HCT116 (cell line): ENCODE measurements at regions not wholly inside any gene's neighbourhood (a gene's known extent, or its start where the extent isn't known, plus 50 kb on each side); places are given as distances from the start of the nearest gene placed in this dataset.

Source experiments
- ATAC-seq: fragments of 200-7000 bp; cut with Tn5 transposase; 2 replicates; pipeline ENCODE4 v1.9.1; 2020; ENCODE audit warnings: mild to moderate bottlenecking, moderate library complexity
- BruUV-seq: library from RNA; stranded (reverse); fragments of 400-500 nt; replicated peaks from 2 replicates; lab custom pipeline; 2021; lab: Mats Ljungman, UMichigan
- CTCF ChIA-PET: fragments of 300-600 bp; sonication (Branson Sonifier 250); formaldehyde crosslinking; loops from one replicate; lab custom pipeline; 2021; ENCODE audit warnings: antibody characterized with exemption; lab: Charles Lee
- POLR2A ChIA-PET: fragments of 300-600, 350-600 bp; sonication (Branson Sonifier 250); formaldehyde crosslinking; loops from one replicate; lab custom pipeline; 2021; ENCODE audit warnings: antibody characterized with exemption; lab: Charles Lee
- RAD21 ChIA-PET, 2 experiments: fragments of 300-600 bp; sonication (Branson Sonifier 250); formaldehyde crosslinking; loops; one replicate each; lab custom pipeline; 2023; ENCODE audit warnings: low total read pairs in 2 of 2; ENCODE audit not compliant: uncharacterized antibody in 2 of 2, unreplicated experiment in 2 of 2, low non-redundant PET in 1 of 2; lab: Charles Lee
- DNase-seq: peaks from one replicate; pipeline ENCODE4 v3.0.0-alpha.2; 2010; ENCODE audit warnings: low read depth, low spot score
- H2AFZ ChIP-seq: fragments of 200-600 bp; shearing (Covaris generic), sonication (generic); 2 replicates; pipeline ENCODE4 v1.6.1; 2017; ENCODE audit warnings: low read depth, mixed run types, mixed read lengths, antibody characterized with exemption, low read length; ENCODE audit not compliant: poor library complexity, severe bottlenecking
- H3K27ac ChIP-seq: 2 replicates; pipeline ENCODE4 v1.5.1; 2012; ENCODE audit warnings: low read depth, low read length
- H3K27me3 ChIP-seq: fragments of 200-600 bp; sonication (generic); 2 replicates; pipeline ENCODE4 v1.6.1; 2016; ENCODE audit warnings: mixed run types, low read length, mixed read lengths; ENCODE audit not compliant: insufficient read depth
- H3K36me3 ChIP-seq, 2 experiments: fragments of 200-500 bp in 1 of 2; fragments of 200-600 bp in 1 of 2; sonication (Bioruptor generic) in 1 of 2; sonication (generic) in 1 of 2; 2 replicates each; pipeline versions ENCODE4 v1.5.1 to v1.6.1; 2014 to 2016; ENCODE audit warnings: low read length in 2 of 2, inconsistent platforms in 1 of 2, mixed read lengths in 1 of 2, mixed run types in 1 of 2; ENCODE audit not compliant: insufficient read depth in 2 of 2, control insufficient read depth in 1 of 2
- H3K4me1 ChIP-seq, 2 experiments: fragments of 200-600 bp in 1 of 2; sonication (generic) in 1 of 2; 2 replicates each; pipeline versions ENCODE4 v1.5.1 to v1.6.1; 2012 to 2017; ENCODE audit warnings: low read length in 2 of 2, inconsistent platforms in 1 of 2, mild to moderate bottlenecking in 1 of 2, mixed read lengths in 1 of 2, mixed run types in 1 of 2, moderate library complexity in 1 of 2; ENCODE audit not compliant: insufficient read depth in 2 of 2, control insufficient read depth in 1 of 2
- H3K4me2 ChIP-seq: fragments of 200-600 bp; sonication (generic); 2 replicates; pipeline ENCODE4 v1.6.1; 2017; ENCODE audit warnings: mixed run types, low read length, mixed read lengths
- H3K4me3 ChIP-seq, 2 experiments: fragments of 200-600 bp in 1 of 2; sonication (generic) in 1 of 2; replicated peaks in 1 of 2; 2 replicates each; pipeline ENCODE4 v1.5.1; 2011 to 2016; ENCODE audit warnings: low read length in 2 of 2, control low read depth in 1 of 2, low read depth in 1 of 2, mild to moderate bottlenecking in 1 of 2, mixed read lengths in 1 of 2, mixed run types in 1 of 2
- H3K79me2 ChIP-seq: fragments of 200-600 bp; sonication (generic); 2 replicates; pipeline ENCODE4 v1.6.1; 2017; ENCODE audit warnings: mild to moderate bottlenecking, mixed run types, low read length, moderate library complexity, mixed read lengths; ENCODE audit not compliant: insufficient read depth
- H3K9ac ChIP-seq: fragments of 200-600 bp; sonication (generic); 2 replicates; pipeline ENCODE4 v1.6.1; 2016; ENCODE audit warnings: low read length, mixed read lengths
- H3K9me2 ChIP-seq: fragments of 200-600 bp; sonication (generic), shearing (Covaris generic); 2 replicates; pipeline ENCODE4 v1.6.1; 2017; ENCODE audit warnings: mixed run types, mild to moderate bottlenecking, moderate library complexity; ENCODE audit not compliant: insufficient read depth
- H3K9me3 ChIP-seq, 2 experiments: fragments of 200-500 bp in 1 of 2; fragments of 200-600 bp in 1 of 2; sonication (Bioruptor generic) in 1 of 2; sonication (generic) in 1 of 2; 2 replicates each; pipeline ENCODE4 v1.6.1; 2014 to 2017; ENCODE audit warnings: low read length in 2 of 2, mixed read lengths in 2 of 2, inconsistent platforms in 1 of 2, low read depth in 1 of 2, mild to moderate bottlenecking in 1 of 2, mixed run types in 1 of 2, moderate library complexity in 1 of 2; ENCODE audit not compliant: control insufficient read depth in 1 of 2, insufficient read depth in 1 of 2
- H4K20me1 ChIP-seq: fragments of 200-600 bp; sonication (generic), shearing (Covaris generic); 2 replicates; pipeline ENCODE4 v1.6.1; 2017; ENCODE audit warnings: mixed run types, mild to moderate bottlenecking, moderate library complexity; ENCODE audit not compliant: insufficient read depth
- CEBPB ChIP-seq: IDR thresholded peaks from 2 replicates; pipeline ENCODE4 v1.6.1; 2012; ENCODE audit warnings: low read depth
- CTCF ChIP-seq, 3 experiments: fragments of 200-600 bp in 1 of 3; sonication (generic) in 1 of 3; IDR thresholded peaks in 2 of 3; conservative IDR thresholded peaks in 1 of 3; 2 replicates each; pipeline ENCODE4 v1.5.1; 2012 to 2017; ENCODE audit warnings: low read depth in 2 of 3, low read length in 2 of 3, antibody characterized with exemption in 1 of 3, borderline replicate concordance in 1 of 3, control low read depth in 1 of 3, mild to moderate bottlenecking in 1 of 3, mixed read lengths in 1 of 3, mixed run types in 1 of 3, moderate library complexity in 1 of 3; ENCODE audit not compliant: insufficient read depth in 1 of 3
- EGR1 ChIP-seq: IDR thresholded peaks from 2 replicates; pipeline ENCODE4 v1.6.1; 2012; ENCODE audit warnings: low read depth
- ELF1 ChIP-seq: IDR thresholded peaks from 2 replicates; pipeline ENCODE4 v1.6.1; 2012; ENCODE audit warnings: low read depth, borderline replicate concordance
- EZH2phosphoT487 ChIP-seq: fragments of 200-600 bp; IDR thresholded peaks from 2 replicates; pipeline ENCODE4 v1.6.1; 2018; ENCODE audit warnings: antibody characterized with exemption, borderline replicate concordance
- POLR2A ChIP-seq: IDR thresholded peaks from 2 replicates; pipeline ENCODE4 v1.7.0; 2011; ENCODE audit warnings: borderline replicate concordance; ENCODE audit not compliant: insufficient read depth, insufficient read length; ENCODE audit errors: extremely low read depth
- POLR2AphosphoS5 ChIP-seq: IDR thresholded peaks from 2 replicates; pipeline ENCODE4 v1.6.1; 2011; ENCODE audit warnings: mild to moderate bottlenecking, low read depth, low read length, moderate library complexity
- RAD21 ChIP-seq: IDR thresholded peaks from 2 replicates; pipeline ENCODE4 v1.6.1; 2012; ENCODE audit warnings: low read depth, mild to moderate bottlenecking
- REST ChIP-seq: IDR thresholded peaks from 2 replicates; pipeline ENCODE4 v1.6.1; 2012; ENCODE audit warnings: low read depth
- SP1 ChIP-seq: IDR thresholded peaks from 2 replicates; pipeline ENCODE4 v1.6.1; 2012; ENCODE audit warnings: low read depth
- YY1 ChIP-seq: IDR thresholded peaks from 2 replicates; pipeline ENCODE4 v1.6.1; 2011; ENCODE audit warnings: low read length, low read depth, moderate library complexity, mild to moderate bottlenecking; ENCODE audit not compliant: insufficient replicate concordance; ENCODE audit errors: extremely low read depth
- intact Hi-C: fragments of 100-400 bp; cut with micrococcal nuclease; formaldehyde crosslinking; loops from 2 replicates; pipeline ENCODE4 v1.10.0; 2022

- no peak for TF ChIP-seq CEBPB
Observed at GRCh38 chr4:115249808-115250207, 136.4 kb upstream of the NDST4 start (continued).

GRCh38 chr4:115234405-115235093, 121.1 kb upstream of the NDST4 start:
- Histone ChIP-seq H3K36me3 (no peaks in the 10 kb centered on the region), H3K9ac (no peak overlapping the region), H3K27ac (no peak overlapping the region)
- POLR2A ChIA-PET: no interaction called here
- TF ChIP-seq POLR2AphosphoS5 (no peak), EGR1 (no peak), ELF1 (no peak), CEBPB (no peak), SP1 (no peak), POLR2A (no peak), EZH2phosphoT487 (no peak), REST (no peak), CTCF (IDR thresholded peaks at IDR 0.05 in 2 of 3, conservative IDR thresholded peaks at IDR 0.05 in 1 of 3; ENCODE audit: borderline replicate concordance in 1 of 3, insufficient read depth in 1 of 3, low read depth in 2 of 3, low read length in 2 of 3) (peak; percentile 22 to 54 (median 33); a peak in 4 of 6 replicates), YY1 (no peak), RAD21 (peak; percentile 62)
- TF ChIP-seq, all 23 proteins: peak for 2
- Histone ChIP-seq H3K27me3 (no peaks in the 10 kb centered on the region), H3K9me3 (no peaks in the 10 kb centered on the region), H3K4me2 (no peak overlapping the region), H4K20me1 (no peaks in the 10 kb centered on the region), H3K4me1 (no peaks in the 10 kb centered on the region), H3K4me3 (no peak overlapping the region), H3K9me2 (no peaks in the 10 kb centered on the region), H3K79me2 (no peaks in the 10 kb centered on the region), H2AFZ (peak overlapping the region; percentile 96)
- DNase-seq (peak; percentile 22), ATAC-seq (peak; percentile 83)
- no TSS peak for BruUV-seq
- intact Hi-C loops: loop anchor here (1.0 to 2.0 kb wide), 2 partner anchors 302 to 618 kb away; no protein-coding TSS in a partner anchor
- RAD21 ChIA-PET: interaction anchor here (0.6 to 1.3 kb wide), 3 partner anchors 303 to 618 kb away, joined by 3 to 5 read pairs (median 4); no protein-coding TSS in a partner anchor
- CTCF ChIA-PET: interaction anchor here (1.0 to 2.6 kb wide), 7 partner anchors 16 to 618 kb away, joined by 3 to 27 read pairs (median 3); no protein-coding TSS in a partner anchor
